PFSK-1 (cell line): ENCODE measurements at regions not wholly inside any gene's neighbourhood (a gene's known extent, or its start where the extent isn't known, plus 50 kb on each side); places are given as distances from the start of the nearest gene placed in this dataset.

Experiments
- FOXP2 ChIP-seq: optimal IDR thresholded peaks from 2 replicates; pipeline ENCODE3; 2011; ENCODE audit warnings: borderline replicate concordance, control low read depth, inconsistent platforms; ENCODE audit not compliant: insufficient read depth; ENCODE audit errors: extremely low read length, extremely low read depth
- POLR2AphosphoS5 ChIP-seq: IDR thresholded peaks from 2 replicates; pipeline ENCODE4 v1.6.1; 2012; ENCODE audit warnings: low read depth, mild to moderate bottlenecking, control low read depth, low read length, moderate library complexity
- SIN3A ChIP-seq: IDR thresholded peaks from 2 replicates; pipeline ENCODE4 v1.6.1; 2012; ENCODE audit warnings: mild to moderate bottlenecking, low read length, moderate library complexity, borderline replicate concordance; ENCODE audit not compliant: insufficient read depth
- TAF1 ChIP-seq: IDR thresholded peaks from 2 replicates; pipeline ENCODE4 v1.6.1; 2012; ENCODE audit warnings: low read length, control low read depth, borderline replicate concordance; ENCODE audit not compliant: insufficient read depth
- TF ChIP-seq, protein P1 (sequence below), 2 experiments: IDR thresholded peaks; 2 replicates each; pipeline versions ENCODE4 v1.6.1 to v1.8.0; 2011 to 2012; ENCODE audit warnings: low read depth in 2 of 2, low read length in 2 of 2, control low read depth in 1 of 2, inconsistent platforms in 1 of 2, mild to moderate bottlenecking in 1 of 2, moderate library complexity in 1 of 2; ENCODE audit not compliant: insufficient read depth in 1 of 2

GRCh38 chr22:47594836-47595521 is 832.5 kb downstream of the TBC1D22A start:
- no peak for TF ChIP-seq TAF1
- no peak for TF ChIP-seq SIN3A
- no peak for TF ChIP-seq POLR2AphosphoS5
- no peak for TF ChIP-seq FOXP2
- TF ChIP-seq, protein P1, sequence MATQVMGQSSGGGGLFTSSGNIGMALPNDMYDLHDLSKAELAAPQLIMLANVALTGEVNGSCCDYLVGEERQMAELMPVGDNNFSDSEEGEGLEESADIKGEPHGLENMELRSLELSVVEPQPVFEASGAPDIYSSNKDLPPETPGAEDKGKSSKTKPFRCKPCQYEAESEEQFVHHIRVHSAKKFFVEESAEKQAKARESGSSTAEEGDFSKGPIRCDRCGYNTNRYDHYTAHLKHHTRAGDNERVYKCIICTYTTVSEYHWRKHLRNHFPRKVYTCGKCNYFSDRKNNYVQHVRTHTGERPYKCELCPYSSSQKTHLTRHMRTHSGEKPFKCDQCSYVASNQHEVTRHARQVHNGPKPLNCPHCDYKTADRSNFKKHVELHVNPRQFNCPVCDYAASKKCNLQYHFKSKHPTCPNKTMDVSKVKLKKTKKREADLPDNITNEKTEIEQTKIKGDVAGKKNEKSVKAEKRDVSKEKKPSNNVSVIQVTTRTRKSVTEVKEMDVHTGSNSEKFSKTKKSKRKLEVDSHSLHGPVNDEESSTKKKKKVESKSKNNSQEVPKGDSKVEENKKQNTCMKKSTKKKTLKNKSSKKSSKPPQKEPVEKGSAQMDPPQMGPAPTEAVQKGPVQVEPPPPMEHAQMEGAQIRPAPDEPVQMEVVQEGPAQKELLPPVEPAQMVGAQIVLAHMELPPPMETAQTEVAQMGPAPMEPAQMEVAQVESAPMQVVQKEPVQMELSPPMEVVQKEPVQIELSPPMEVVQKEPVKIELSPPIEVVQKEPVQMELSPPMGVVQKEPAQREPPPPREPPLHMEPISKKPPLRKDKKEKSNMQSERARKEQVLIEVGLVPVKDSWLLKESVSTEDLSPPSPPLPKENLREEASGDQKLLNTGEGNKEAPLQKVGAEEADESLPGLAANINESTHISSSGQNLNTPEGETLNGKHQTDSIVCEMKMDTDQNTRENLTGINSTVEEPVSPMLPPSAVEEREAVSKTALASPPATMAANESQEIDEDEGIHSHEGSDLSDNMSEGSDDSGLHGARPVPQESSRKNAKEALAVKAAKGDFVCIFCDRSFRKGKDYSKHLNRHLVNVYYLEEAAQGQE (IDR thresholded peaks at IDR 0.05; ENCODE audit: insufficient read depth in 1 of 2, low read depth in 2 of 2, low read length in 2 of 2): no peak

GRCh38 chr22:47593911-47594311 is 831.5 kb downstream of the TBC1D22A start:
- no peak for TF ChIP-seq SIN3A
- no peak for TF ChIP-seq FOXP2
- TF ChIP-seq, protein P1 (IDR thresholded peaks at IDR 0.05; ENCODE audit: insufficient read depth in 1 of 2, low read depth in 2 of 2, low read length in 2 of 2): no peak
- no peak for TF ChIP-seq TAF1
- TF ChIP-seq POLR2AphosphoS5: no peak

- TF ChIP-seq POLR2AphosphoS5 (no peak), TAF1 (no peak), SIN3A (no peak), FOXP2 (no peak)
- TF ChIP-seq, protein P1 (IDR thresholded peaks at IDR 0.05; ENCODE audit: insufficient read depth in 1 of 2, low read depth in 2 of 2, low read length in 2 of 2): no peak
These were observed 830.8 kb downstream of the TBC1D22A start for GRCh38 chr22:47593291-47593690.

DNA sequence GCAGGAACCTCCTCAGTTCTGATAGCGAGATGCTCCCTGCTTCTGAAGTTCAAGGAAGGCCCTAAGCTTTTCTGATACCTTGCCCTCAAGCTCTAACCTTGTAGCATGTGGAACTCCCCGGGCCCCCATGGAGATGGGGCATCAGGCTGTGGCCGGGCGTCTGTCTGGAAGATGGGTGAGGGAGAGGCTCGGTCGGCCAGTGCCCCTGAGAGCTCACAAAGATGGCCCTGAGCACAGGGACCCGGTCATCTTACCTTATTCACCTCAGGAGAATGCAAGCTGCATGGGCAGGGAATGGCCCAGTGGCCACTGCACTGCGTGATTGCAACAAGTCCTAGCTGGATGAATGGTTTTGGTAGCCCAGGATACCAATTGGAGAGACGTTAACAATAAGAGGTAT is 830.3 kb downstream of the TBC1D22A start:
- TF ChIP-seq, protein P1 (IDR thresholded peaks at IDR 0.05; ENCODE audit: insufficient read depth in 1 of 2, low read depth in 2 of 2, low read length in 2 of 2): no peak
- TF ChIP-seq SIN3A: no peak
- TF ChIP-seq FOXP2: no peak

GRCh38 chr22:47591709-47592108 is 829.3 kb downstream of the TBC1D22A start:
- TF ChIP-seq, protein P1 (IDR thresholded peaks at IDR 0.05; ENCODE audit: insufficient read depth in 1 of 2, low read depth in 2 of 2, low read length in 2 of 2): no peak
- TF ChIP-seq SIN3A (no peak), POLR2AphosphoS5 (no peak), FOXP2 (no peak), TAF1 (no peak)
